IPS-NIHi11 (cell line): ENCODE measurements at regions not wholly inside any gene's neighbourhood (a gene's known extent, or its start where the extent isn't known, plus 50 kb on each side); places are given as distances from the start of the nearest gene placed in this dataset.
"Not testable (repeated sequence)": the region's sequence is repeated elsewhere in the genome, so short reads cannot be mapped to it uniquely, and the experiment has no call there.

Experiments used
- DNase-seq: peaks from one replicate; pipeline ENCODE4 v3.0.0; 2012; ENCODE audit warnings: mixed read lengths, low spot score

DNA sequence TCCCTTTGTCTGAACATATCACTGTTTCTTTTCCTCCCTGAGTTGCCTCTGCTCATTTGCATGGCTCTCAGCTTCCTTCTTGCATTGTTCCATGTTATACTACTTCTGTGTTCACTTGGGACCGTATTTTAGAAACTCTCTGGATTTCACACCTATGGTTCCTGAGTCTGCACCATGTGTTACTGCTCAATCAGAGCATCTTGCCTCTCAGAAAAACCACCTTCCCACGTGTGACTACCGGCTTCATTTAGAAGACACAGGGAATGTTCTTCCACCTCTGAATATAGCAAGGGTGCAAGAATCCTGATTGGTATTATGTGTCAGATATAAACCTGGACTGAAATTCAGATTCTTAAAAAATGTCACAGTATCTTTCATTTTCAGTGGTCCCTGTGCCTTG lies 731.2 kb downstream of the TDRD15 start:
- DNase-seq = no peak

DNA sequence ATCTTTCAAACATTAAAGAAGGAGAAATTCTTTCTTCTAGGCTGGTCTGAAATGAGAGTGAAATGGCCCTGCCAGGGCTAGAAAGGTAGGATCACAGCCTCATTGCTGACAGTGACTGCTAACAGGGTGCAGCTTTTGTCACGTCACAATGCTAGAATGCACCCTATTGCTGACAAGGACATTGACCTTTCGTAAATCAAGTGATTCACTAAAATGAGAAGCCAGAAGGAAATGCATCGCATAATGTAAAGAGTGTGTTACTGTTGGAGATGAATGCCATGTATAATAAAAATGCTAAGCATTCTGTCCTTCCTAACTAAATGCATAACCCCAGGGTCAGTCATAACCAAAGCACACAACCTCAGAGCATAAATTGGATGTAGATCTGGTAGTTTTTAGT lies 732.9 kb downstream of the TDRD15 start:
- DNase-seq = no peak

DNA sequence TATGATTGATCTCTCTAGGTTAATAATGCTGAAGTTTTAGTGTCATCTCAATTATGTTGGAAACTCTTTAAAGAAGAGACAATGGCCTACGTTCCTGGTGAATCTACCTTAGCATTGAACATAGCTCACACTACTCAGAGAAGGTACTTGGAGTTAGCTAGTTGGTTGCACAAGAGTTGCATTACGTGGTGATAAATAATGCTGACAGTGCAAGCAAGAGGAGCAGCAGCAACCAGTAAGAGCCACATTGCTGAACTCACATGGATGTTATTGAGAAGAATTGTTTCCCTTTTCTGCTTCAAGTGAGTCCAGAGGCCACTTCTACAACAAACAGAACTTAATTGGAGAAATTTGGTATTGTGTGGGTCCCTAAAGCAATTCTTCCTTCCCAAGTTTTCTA lies 737.1 kb downstream of the TDRD15 start:
- no peak for DNase-seq

DNA sequence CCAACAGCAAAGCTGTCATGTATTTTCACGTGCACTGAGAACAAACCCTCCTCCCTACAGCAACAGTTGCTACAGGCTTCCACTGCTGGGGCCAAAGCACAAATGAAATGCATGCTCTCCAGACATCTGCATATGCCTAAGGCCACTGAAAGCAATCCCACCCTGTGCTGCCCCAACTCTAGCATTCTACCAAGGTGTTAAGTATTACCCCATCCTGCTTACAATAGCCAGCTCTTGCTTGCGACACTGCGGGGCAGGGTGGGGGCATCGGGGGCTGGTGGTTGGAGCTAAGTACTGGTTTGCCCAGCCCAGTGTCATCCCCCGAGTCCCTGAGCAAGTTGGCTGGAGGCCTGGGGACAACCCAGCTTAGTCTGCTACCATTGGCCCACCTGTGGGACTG lies 742.5 kb downstream of the TDRD15 start:
- no peak for DNase-seq

DNA sequence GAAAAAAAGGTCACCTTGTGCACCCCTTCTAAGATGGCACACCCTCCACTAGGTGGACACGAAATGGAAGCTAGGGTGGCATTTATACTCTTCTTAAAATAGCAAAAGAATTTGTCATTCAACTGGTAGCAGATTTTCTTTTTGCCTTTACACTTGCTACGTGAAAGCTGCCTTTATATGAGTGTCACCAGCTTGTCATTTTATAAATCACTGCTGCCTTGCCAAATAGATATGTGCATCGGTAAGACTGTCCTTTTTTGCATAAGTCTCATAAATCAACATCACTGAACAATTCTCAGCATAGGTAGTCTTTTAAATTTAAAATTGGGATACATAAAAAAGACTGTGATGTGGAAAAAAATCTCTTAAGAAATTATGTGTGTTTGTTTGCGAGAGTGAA lies 764.1 kb downstream of the TDRD15 start:
- DNase-seq = no peak

DNA sequence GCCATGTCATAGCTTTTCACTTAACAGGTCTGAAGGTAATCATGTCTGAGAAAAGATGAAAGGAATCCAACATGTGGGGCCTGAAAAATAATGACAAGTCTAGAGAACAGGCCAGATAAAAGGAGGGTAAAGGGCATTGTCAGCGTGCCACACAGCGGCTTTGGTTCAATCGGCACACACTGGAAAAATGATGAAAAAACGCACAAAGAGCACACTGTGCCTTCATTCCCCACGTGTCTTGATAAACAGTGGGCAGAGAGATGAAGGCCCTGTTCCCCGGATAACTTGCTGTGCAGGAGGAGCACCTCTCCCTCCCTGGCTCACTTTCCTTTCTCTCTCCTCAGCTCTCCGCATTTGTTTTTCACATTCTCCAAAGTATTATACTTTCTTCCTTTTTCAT lies 766.3 kb downstream of the TDRD15 start:
- no peak for DNase-seq

DNA sequence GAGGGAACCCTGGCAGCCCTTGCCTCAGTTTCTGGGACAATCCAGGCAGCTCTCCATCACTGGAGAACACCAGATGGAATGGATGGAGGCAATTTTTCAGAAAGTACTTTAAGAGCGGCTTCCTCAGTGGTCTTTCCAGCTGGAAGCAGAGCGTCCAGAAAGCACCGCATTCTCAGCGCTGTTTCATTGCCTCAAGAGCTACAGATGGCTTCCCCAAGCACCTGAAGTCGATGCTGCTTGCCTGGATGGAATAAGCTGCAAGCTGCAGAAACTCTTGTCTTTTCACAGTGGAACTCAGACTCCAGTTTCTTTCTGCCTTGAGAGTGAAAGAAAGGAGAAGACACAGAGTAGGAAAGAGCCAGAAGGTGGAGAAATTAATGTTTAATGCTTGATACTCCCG lies 766.9 kb downstream of the TDRD15 start:
- DNase-seq = no peak

DNA sequence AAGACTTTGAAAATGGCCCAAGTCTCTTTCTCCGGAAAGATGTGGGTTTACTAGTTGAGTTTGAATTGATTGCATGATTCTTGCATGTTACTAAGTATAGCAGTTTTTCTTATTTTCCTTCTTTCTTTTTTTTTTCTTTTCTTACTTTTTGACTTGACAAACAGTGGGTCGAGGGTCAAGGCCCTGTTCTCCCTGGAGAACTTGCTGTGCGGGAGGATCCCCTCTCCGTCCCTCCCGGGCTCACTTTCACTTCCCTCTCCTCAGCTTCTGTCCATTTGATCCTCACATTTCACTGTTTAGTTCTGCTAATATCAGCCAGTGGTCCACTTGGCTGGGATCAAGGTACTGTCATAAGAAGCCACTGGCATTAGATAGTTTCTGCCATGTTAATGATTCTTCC lies 767.4 kb downstream of the TDRD15 start:
- no peak for DNase-seq

DNA sequence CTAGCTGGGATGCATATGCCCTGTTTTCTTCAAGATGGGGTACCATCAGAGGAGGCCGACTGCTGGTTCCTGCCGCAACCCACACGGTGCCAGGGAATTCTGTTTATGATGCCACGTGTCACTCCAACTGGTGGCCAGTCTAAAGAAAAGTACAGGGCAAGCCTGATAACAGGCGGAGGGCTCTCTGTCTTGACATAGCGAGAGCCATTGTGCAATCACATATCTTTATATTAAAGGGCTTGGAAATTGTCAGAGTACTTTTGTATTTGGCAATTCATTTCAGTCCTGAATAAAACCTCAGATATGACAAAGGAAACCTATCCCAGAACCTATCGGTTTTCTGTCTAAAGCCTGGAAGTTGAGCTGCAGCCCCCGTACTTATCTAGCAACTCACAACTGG lies 768.4 kb downstream of the TDRD15 start:
- DNase-seq = no peak

DNA sequence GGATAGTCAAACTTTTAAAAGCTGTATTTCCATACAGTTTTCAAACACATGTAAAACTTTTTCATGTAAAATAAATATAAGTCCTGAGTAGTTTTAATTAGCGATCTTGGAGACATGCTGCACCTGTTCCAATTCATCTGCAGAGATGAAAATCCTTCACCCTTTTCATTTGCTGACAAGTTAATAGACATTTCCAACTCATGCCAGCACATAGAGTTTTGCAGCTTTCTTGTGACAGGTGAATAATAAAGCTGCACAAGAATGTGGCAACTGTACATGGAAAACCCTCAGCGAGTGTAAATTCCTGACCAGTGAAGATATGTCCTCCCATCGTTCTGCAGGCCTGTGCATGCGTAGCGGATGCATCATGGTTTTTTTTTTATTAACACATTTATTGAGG lies 771.4 kb downstream of the TDRD15 start:
- no peak for DNase-seq

DNA sequence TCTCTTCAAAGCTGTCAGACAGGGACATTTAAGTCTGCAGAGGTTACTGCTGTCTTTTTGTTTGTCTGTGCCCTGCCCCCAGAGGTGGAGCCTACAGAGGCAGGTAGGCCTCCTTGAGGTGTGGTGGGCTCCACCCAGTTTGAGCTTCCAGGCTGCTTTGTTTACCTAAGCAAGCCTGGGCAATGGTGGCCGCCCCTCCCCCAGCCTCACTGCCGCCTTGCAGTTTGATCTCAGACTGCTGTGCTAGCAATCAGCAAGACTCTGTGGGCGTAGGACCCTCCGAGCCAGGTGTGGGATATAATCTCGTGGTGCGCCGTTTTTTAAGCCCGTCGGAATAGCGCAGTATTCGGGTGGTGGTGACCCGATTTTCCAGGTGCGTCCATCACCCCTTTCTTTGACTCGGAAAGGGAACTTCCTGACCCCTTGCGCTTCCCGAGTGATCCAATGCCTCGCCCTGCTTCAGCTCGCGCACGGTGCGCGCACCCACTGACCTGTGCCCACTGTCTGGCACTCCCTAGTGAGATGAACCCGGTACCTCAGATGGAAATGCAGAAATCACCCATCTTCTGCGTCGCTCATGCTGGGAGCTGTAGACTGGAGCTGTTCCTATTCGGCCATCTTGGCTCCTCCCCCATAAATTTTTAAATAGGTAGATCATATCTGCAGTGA lies 785.1 kb downstream of the TDRD15 start:
- DNase-seq = not testable (repeated sequence)

DNA sequence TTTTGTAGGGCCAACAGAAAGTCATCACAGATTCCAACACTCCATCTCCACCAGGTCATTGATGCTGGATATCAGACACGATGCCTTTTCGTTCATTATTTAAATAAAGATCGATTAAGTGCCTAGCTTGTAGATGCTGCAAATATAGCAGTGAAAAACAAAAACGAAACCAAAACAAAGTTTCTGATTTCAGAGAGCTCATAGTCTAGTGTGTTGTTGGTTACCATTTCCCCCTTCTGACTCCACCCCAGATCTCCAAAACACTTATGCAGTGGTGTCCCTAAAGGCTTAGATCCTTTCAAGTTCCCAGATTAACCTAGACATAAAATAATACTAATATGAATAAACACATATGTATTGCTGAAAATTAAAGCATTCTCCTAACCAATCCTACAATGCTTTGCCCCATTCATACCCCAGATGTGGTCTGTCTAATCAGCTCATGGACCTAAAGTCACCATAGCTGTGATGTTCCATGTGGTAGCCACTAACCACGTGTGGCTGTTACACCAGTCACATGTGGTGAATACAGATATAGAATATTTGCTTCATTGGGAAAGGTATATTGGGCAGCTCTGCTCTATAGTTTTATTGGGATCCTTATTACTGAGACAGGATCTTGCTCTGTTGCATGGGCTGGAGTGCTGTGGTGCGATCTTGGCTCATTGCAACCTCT lies 787.2 kb downstream of the TDRD15 start:
- DNase-seq = no peak

DNA sequence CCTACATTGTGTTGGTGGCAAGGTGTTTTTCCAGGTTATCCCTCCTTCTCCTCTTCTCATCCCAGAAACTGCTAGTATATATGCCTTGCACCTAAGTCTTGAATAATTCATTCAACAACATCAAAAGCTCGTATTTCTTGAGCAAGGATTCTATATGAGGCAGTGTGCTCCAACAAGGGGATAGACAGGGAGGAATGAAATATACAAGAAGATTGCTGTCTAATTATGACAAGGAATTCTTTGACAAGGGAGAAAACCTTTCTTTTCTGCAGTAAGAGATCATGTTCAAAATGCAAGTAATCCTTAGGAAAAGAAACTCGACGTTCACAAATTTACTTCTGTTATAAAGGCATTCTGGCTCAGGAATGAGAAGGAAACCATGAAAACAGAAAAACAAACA lies 788.6 kb downstream of the TDRD15 start:
- DNase-seq = no peak

DNA sequence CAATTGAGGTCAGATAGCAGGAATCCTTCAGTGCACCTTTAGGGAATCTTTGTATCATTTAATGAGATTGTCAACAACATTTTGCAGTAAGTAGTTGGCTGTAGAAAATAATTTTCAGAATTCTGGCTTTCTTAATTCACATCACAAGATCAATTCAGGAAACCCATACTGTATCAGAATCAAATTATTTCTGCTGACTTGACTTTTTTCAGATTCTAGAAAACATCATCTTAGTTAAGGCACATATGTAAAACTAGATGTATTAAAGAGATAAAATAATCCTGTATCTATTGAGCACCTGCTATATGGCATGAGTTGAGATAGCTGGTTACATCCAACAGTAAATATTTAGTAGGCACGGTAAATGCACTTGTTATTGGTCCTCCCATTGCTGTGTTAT lies 791.4 kb downstream of the TDRD15 start:
- no peak for DNase-seq

DNA sequence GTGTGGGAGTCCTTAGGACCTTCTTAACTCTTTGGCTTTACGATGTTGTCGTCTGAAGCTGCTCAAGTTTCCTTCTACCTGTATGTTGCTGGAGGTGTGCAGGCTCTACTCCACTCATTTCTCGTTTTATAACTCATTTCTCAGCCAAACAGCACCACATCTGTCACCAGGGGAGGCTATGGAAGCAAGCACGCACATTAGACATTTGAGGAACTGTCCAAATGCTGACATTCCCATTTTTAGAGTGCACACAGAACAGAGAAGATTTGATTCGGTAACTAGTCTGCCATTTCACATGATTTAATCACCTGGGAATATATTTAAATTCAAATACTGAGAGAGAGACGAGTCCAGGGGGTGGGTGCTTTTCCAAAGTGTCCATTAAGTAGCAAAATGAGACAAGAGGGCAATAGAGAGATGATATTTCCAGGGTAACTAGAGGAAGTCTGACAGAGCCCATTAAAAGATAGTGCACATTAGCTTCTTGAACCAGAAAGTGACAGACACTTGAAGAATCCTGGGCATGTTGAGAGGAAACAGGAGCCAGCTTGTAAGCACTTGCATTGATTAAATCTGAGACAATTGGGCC lies 793.3 kb downstream of the TDRD15 start:
- no peak for DNase-seq

DNA sequence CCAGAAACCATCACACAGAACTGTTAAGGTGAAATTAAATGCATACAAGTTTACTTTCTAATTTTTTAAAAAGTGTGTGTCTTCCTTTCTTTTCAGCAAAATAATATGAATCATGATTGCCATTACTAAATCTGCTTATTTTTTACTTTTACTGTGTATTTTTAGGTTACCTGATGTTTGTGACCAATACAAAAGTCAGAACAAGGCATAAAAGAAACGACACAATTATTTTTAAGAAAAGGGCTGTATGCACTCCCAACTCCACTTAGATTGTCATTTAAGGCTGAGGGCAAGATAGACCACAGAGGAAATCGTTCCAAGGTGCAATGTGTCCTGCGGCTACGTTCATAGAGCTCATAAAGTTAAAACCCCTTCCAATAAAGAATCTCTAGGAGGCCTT lies 797.0 kb downstream of the TDRD15 start:
- DNase-seq = no peak

DNA sequence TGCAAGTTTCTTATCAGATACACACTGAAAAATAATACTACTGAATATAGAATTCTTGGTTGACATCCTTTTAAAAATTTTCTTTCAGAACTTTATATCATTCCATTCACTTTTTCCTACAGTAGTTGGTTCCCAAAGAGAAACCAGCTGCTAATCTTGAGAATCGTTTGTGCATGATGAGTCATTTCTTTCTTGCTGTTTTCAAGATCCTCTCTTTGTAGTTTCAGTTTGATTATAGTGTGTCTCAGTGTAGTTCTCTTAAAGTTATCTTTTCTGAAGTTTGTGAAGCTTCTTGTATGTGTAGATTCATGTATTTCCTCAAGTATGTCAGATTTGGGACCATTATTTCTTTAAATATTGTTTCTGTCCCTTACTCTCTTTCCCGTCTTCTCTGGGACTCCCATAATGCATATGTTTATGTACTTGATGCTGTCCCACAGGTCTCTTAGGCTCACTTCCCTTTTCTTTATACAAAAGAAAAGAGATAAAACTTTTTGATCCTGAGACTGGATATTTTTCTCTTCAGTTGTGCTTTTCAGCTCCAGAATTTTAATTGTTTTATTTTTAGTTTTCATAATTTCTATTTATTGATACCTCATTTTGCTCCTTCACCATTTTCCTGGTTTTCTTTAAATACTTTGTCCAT lies 801.0 kb downstream of the TDRD15 start:
- DNase-seq = no peak

DNA sequence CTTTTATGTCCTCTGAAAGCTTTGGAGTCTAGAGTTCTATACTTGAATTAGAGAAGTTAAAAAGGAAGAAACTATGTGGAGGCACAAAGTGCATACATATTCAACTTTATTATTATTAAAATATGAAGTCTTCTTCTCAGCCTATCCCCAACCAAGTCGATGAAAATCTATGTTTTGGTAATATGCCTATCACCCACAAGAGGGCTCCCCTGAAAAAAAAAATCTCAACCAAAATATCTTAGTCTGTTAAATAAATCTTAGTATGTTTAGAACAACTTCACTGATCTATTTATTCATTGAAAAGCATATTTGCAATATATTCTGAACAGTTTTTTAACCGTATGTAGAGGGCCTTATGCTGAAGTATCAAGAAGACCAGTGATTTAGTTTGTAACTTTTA lies 804.5 kb downstream of the TDRD15 start:
- DNase-seq = no peak

DNA sequence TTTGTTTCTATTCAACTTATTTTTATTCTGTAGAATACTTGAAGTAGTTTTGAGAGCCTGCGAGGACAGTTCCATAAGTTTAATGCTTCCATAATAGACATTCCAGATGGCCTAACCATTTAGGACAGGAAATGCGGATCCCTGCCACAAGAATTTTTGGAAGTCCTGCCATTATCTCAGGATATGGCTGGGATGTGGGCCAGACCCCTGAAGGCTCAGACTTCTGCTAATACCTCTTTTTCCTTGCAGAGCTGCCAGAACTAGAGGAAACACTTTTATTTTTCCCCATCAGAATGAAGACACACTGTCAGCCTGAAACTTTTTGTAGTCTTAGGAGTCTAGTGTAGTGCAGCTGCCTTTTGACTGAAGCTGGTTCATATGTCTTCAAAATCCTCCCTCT lies 806.5 kb downstream of the TDRD15 start:
- DNase-seq = no peak

DNA sequence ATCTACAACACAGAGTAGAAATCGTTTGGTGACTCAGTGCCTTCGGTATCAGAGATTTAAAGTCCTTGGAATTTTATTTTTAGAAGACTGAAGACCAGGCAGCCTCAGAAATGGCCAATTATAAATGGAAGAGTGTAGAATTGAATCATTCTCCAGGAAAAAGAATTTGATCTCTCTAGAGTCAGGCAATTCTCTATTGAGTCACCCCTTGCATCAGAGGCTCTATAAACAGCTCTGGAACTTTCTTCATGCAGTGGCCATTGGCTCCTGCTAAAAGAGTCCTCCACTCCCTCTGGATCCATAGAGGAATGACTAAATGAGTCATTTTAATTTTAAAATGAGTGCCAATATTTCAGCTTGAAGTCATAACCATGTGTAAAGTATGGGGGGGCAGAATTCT lies 816.2 kb downstream of the TDRD15 start:
- no peak for DNase-seq

DNA sequence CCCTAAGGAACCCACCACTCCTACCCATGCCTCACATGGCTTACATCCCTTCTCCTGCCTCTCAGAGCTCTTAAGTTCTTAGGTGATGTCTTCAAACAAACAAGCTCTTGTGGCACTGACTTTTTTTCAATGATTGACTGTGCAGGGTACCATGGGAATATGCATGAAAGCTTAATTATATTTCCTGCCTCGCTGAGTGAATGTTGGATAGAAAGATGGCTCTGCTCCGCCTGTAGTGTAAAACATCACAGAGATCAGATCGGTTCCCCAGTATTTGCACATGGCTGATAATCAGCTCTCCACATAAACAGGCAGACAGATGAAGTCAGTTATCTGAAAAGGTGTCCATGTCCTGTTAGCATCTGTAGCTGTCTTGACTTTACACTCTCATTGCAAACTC lies 820.8 kb downstream of the TDRD15 start:
- DNase-seq = no peak

DNA sequence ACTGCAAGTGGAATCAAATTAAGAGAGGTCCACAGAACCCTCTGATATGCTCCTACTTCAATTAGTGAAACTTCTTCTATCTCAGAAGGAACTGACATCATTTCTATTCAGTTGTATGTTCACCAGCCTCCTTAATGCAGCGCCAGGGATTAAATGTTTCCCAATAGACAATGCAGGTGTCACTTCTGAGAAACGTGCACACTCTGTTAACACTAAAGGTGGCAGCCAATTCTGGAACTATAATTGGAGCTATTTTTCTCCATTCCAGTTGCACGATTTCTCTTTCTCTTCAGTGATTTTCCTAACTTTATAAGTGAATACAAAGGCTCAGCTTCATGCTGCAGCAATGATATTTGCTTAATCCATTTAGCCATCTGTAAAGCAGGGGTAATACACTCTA lies 821.9 kb downstream of the TDRD15 start:
- DNase-seq = no peak

DNA sequence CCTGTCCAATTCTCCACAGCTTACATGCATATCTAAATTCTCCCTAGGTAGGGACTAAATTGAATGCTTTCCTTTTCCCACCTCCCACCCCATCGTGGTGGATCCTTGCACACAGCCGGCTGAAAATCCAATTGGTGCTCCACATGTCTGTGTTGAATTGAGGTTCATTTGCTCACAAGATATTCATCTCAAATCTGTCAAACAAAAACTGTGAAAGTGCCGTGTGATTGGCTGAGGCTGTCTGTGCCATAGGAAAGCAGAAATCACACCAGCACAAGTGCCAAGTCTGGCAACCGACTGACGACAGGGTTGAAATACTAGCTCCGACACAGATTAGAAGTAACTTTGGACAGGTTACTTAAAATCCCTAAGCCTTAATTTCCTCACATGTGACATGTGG lies 823.3 kb downstream of the TDRD15 start:
- no peak for DNase-seq
